Esophagus squamous epithelium (tissue), 4 donors: ENCODE measurements at regions not wholly inside any gene's neighbourhood (a gene's known extent, or its start where the extent isn't known, plus 50 kb on each side); places are given as distances from the start of the nearest gene placed in this dataset.

Experiments used
- CTCF ChIP-seq, 6 experiments: fragments of 450-650 bp in 4 of 6; fragments of 200-600 bp in 2 of 6; sonication (generic) in 2 of 6; IDR thresholded peaks; one replicate each; pipeline ENCODE4 v1.5.1; 2016 to 2019; ENCODE audit warnings: antibody characterized with exemption in 6 of 6, mild to moderate bottlenecking in 4 of 6, moderate library complexity in 4 of 6
- POLR2A ChIP-seq, 4 donors: fragments of 450-650 bp; IDR thresholded peaks; one replicate each; pipeline ENCODE4 v1.6.1; 2017; ENCODE audit warnings: antibody characterized with exemption in 4 of 4, mild to moderate bottlenecking in 4 of 4, moderate library complexity in 3 of 4

DNA sequence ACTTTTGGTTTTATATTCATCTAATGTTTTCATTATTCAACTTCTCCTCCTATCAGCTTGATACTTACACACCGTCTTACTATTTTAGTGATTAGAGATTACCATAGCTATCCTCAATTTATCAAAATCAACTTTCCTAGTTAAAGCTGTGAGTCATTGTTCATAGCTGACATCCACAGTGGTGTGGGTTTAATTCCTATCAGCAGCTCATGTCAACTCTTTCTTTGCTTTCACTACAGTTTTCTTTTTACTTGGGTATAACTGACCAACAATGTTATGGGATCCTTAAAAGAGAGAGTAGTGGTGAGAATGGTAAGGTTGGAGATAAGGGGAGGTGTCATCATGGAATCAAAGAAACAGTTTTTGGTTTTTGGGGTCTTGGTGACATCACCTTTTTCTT lies 112.7 kb downstream of the NFKBIZ start:
- TF ChIP-seq CTCF (IDR thresholded peaks at IDR 0.05) = no peak
- TF ChIP-seq POLR2A (IDR thresholded peaks at IDR 0.05) = no peak
